Left ventricle myocardium inferior (tissue), 1 donor: ENCODE measurements at regions not wholly inside any gene's neighbourhood (a gene's known extent, or its start where the extent isn't known, plus 50 kb on each side); places are given as distances from the start of the nearest gene placed in this dataset.
"Not testable (repeated sequence)": the region's sequence is repeated elsewhere in the genome, so short reads cannot be mapped to it uniquely, and the experiment has no call there.

Experiments
- DNase-seq: peaks from one replicate; pipeline ENCODE4 v3.0.0-alpha.2; 2020
- H3K27ac ChIP-seq: fragments of 200-600 bp; replicated peaks from 2 replicates; pipeline ENCODE4 v1.8.0; 2021
- H3K27me3 ChIP-seq: fragments of 200-600 bp; 2 replicates; pipeline ENCODE4 v1.8.0; 2021; ENCODE audit warnings: low read depth
- H3K36me3 ChIP-seq: fragments of 200-600 bp; 2 replicates; pipeline ENCODE4 v1.8.0; 2021
- H3K4me1 ChIP-seq: fragments of 200-600 bp; 2 replicates; pipeline ENCODE4 v1.8.0; 2021
- H3K4me3 ChIP-seq: fragments of 200-600 bp; 2 replicates; pipeline ENCODE4 v1.8.0; 2021; ENCODE audit warnings: mild to moderate bottlenecking, moderate library complexity
- H3K9me3 ChIP-seq: fragments of 200-600 bp; replicated peaks from 2 replicates; pipeline ENCODE4 v1.8.0; 2021
- intact Hi-C: fragments of 100-400 bp; cut with micrococcal nuclease; formaldehyde crosslinking; loops from one replicate; pipeline ENCODE4 v1.11.0; 2022
- TF ChIP-seq, protein P1 (sequence below): fragments of 200-600 bp; IDR thresholded peaks from 2 replicates; pipeline ENCODE4 v1.8.0; 2021; ENCODE audit warnings: antibody characterized with exemption, mild to moderate bottlenecking, borderline replicate concordance
- donor health status: DM: no; HTN: yes; CAD: no; lungs with severe emphysema.

DNA sequence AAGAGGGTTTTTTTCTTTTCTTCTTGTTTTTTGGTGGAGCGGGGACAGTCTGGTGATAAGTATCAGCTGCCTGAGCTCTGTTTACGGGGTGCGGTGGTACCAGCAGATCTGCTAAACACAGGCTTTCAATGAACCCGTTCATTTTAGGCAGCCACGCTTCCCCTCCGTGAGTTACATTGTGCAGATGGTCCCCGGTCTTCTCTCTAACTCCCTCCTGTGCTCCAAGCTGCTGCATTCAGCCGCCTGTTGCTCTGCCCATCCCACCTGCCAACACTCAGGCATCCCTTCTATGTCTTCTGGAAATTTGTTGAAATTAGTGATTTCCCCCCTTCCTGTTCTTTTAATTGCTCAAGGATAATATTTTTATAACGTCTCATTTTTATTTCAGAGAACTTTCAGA, 82.1 kb upstream of the ELAC2 start:
- peaks cover 4% of the 10 kb centered on the region for H3K9me3 ChIP-seq
- no peaks in the 10 kb centered on the region for H3K27me3 ChIP-seq
- no peak overlapping the region for H3K27ac ChIP-seq
- H3K36me3 ChIP-seq: no peaks in the 10 kb centered on the region
- H3K4me3 ChIP-seq: no peak overlapping the region
- no peaks in the 10 kb centered on the region for H3K4me1 ChIP-seq
- TF ChIP-seq, protein P1, sequence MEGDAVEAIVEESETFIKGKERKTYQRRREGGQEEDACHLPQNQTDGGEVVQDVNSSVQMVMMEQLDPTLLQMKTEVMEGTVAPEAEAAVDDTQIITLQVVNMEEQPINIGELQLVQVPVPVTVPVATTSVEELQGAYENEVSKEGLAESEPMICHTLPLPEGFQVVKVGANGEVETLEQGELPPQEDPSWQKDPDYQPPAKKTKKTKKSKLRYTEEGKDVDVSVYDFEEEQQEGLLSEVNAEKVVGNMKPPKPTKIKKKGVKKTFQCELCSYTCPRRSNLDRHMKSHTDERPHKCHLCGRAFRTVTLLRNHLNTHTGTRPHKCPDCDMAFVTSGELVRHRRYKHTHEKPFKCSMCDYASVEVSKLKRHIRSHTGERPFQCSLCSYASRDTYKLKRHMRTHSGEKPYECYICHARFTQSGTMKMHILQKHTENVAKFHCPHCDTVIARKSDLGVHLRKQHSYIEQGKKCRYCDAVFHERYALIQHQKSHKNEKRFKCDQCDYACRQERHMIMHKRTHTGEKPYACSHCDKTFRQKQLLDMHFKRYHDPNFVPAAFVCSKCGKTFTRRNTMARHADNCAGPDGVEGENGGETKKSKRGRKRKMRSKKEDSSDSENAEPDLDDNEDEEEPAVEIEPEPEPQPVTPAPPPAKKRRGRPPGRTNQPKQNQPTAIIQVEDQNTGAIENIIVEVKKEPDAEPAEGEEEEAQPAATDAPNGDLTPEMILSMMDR: no peak
- no peak for DNase-seq
- intact Hi-C loops: no loop called here

GRCh38 chr17:13099089-13099735, 81.4 kb upstream of the ELAC2 start:
- Histone ChIP-seq H3K27ac (no peak overlapping the region), H3K27me3 (no peaks in the 10 kb centered on the region), H3K4me3 (no peak overlapping the region), H3K36me3 (no peaks in the 10 kb centered on the region), H3K4me1 (no peaks in the 10 kb centered on the region), H3K9me3 (peaks cover 4% of the 10 kb centered on the region)
- DNase-seq: no peak
- TF ChIP-seq, protein P1: no peak
- intact Hi-C loops: no loop called here

DNA sequence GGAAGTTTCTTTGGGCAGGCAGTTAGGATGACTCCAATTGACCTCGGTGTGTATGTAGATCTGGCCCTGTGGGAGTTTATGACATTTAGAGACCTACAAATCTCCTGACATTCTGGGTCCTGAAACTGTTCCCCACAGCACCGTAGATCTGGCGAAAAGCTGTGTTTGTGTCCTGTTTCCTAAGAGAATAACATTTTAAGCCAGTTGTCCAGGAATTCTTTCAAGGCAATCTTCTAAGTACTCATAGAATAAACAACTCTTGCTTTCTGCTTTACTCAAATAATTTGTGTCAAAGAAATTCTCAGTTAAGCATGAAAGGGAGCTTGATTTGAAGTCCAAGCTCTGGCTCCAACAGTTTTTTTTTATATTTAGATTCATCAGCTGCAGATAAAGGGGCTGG, 78.5 kb upstream of the ELAC2 start:
- no peak for DNase-seq
- intact Hi-C loops: no loop called here
- peaks cover 7% of the 10 kb centered on the region for H3K27me3 ChIP-seq
- no peak overlapping the region for H3K4me3 ChIP-seq
- TF ChIP-seq, protein P1: no peak
- no peak overlapping the region for H3K27ac ChIP-seq
- H3K9me3 ChIP-seq: no peaks in the 10 kb centered on the region
- H3K4me1 ChIP-seq: no peaks in the 10 kb centered on the region
- H3K36me3 ChIP-seq: no peaks in the 10 kb centered on the region

DNA sequence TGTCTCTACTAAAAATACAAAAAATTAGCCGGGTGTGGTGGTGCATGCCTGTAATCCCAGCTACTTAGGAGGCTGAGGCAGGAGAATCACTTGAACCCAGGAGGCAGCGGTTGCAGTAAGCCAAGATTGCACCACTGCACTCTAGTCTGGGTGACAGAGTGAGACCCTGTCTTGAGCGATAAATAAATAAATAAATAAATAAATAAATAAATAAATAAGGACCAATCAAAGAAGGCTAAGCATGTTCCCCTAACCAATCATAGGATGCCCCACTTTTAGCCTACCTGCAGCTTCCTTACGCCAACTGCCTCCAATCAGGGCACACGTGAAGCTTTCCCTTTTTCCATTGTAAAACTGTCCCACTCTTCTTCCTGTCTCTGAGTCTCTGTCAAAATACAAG, 74.2 kb upstream of the ELAC2 start:
- DNase-seq, H3K4me3 ChIP-seq, intact Hi-C loops, H3K27ac ChIP-seq, H3K36me3 ChIP-seq, H3K9me3 ChIP-seq, H3K4me1 ChIP-seq: not testable (repeated sequence)
- peaks cover 31% of the 10 kb centered on the region for H3K27me3 ChIP-seq

- no peak for DNase-seq
Measured at GRCh38 chr17:13088666-13089065, 70.8 kb upstream of the ELAC2 start.

DNA sequence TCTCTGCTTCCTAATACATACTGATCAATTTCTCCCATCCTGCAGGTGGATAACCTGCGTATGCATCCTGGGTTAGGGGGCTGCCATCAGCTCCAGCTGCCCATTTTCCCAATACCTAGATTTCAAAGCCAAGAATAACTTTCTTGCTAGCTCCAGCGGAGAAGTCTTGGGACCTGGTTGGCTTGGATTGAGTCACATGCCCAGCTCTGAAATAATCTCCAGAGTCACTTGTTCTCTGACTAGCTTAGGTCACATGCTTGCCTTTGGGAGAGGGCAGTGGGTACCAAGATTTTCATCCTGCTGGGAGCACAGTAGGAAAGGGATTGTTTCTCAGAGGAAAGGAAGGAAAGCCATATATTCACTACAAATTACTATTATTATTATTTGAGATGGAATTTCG, 70.0 kb upstream of the ELAC2 start:
- no peak overlapping the region for H3K27ac ChIP-seq
- H3K27me3 ChIP-seq: peaks cover 56% of the 10 kb centered on the region
- DNase-seq: no peak
- peaks cover 5% of the 10 kb centered on the region for H3K4me1 ChIP-seq
- no peak overlapping the region for H3K4me3 ChIP-seq
- TF ChIP-seq, protein P1: no peak
- no peaks in the 10 kb centered on the region for H3K36me3 ChIP-seq
- H3K9me3 ChIP-seq: no peaks in the 10 kb centered on the region
- intact Hi-C loops: no loop called here

More at GRCh38 chr17:13088666-13089065, 70.8 kb upstream of the ELAC2 start:
- Histone ChIP-seq H3K27me3 (peaks cover 55% of the 10 kb centered on the region), H3K4me1 (peaks cover 5% of the 10 kb centered on the region), H3K27ac (no peak overlapping the region), H3K36me3 (no peaks in the 10 kb centered on the region), H3K9me3 (no peaks in the 10 kb centered on the region), H3K4me3 (no peak overlapping the region)
- TF ChIP-seq, protein P1: no peak
- intact Hi-C loops: no loop called here
